ENCODE measurements at regions not wholly inside any gene's neighbourhood (a gene's known extent, or its start where the extent isn't known, plus 50 kb on each side); places are given as distances from the start of the nearest gene placed in this dataset.

DNA sequence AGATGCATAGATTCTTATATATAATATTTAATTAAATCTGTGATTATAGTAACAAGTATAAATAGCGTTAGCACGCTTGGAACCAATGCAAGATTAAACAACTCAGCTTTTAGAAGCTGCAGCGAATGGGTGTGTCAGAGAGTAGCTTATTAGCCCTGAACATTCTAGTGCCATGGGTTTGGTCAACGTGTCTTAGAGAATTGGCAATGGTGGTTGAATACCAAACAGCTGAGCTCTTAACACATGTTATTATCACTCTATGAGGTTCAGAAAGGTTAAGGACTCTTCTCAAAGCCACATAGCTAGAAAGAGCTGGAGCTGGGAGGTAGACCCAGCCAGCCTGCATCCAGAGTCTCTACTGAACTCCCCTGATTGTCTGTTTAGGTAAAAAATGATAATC is 284.2 kb upstream of the CHD6 start:
- Histone ChIP-seq H3K36me3 (ENCODE audit: insufficient read depth, low read length) (no peaks in the 10 kb centered on the region), H3K9me3 (ENCODE audit: low read depth, low read length) (no peaks in the 10 kb centered on the region), H3K9ac (ENCODE audit: insufficient read length) (no peak overlapping the region), H3K27ac (no peak overlapping the region), H3K4me3 (no peak overlapping the region)
- TF ChIP-seq FOXP2 (optimal IDR thresholded peaks at IDR 0.05; ENCODE audit: control extremely low read depth, extremely low read length, insufficient read depth) (no peak), EZH2 (IDR thresholded peaks at IDR 0.05) (no peak), POLR2AphosphoS5 (IDR thresholded peaks at IDR 0.05; ENCODE audit: borderline replicate concordance, low read depth, low read length) (no peak)
- no peak for DNase-seq (ENCODE audit: low read depth, low spot score)

DNA sequence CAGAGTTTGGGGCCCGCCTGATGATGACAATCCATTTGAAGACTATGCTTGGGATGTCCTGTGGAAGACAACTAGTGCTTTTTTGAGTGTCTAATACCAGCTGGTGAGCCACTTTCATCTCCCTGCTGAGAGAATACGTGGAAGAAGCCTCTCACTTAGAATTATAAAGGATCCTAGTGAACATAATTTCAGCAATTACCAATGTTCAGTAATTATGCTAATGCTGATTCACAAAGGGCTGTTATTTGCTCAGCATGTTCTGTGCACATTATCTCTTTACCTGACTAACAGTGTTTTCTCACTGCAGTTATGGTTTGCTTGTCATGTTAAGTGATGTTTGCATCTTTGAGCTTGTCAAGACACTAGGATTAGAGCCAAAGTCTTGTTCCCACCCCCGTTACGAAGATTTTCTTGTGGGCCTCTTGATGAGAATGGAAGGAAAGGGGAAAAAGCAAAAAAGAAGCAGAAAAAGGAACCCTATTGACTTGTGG is 282.1 kb upstream of the CHD6 start:
- TF ChIP-seq EZH2 (IDR thresholded peaks at IDR 0.05): no peak
- no peak for TF ChIP-seq POLR2AphosphoS5 (IDR thresholded peaks at IDR 0.05; ENCODE audit: borderline replicate concordance, low read depth, low read length)
- TF ChIP-seq FOXP2 (optimal IDR thresholded peaks at IDR 0.05; ENCODE audit: control extremely low read depth, extremely low read length, insufficient read depth): no peak
- H3K9me3 ChIP-seq (ENCODE audit: low read depth, low read length): no peaks in the 10 kb centered on the region

DNA sequence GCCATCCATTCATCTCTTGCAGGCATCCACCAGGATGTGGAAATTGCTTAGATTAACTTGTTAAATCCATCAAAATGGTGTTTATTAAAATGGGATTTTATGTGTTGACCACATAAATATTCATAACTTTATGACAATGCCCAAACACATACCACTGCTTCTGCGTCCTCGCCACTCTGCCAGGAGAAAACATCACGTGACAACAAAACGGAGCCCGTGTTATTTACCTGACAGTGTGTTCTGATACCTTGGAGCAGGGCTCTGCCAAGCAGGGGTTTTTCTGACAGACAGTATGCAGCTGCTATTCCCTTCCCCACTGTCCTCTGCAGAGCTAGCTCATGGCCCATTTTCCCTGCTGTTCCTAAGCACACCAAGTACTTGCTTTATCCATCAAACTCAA is 279.5 kb upstream of the CHD6 start:
- TF ChIP-seq POLR2AphosphoS5 (IDR thresholded peaks at IDR 0.05; ENCODE audit: borderline replicate concordance, low read depth, low read length): no peak
- TF ChIP-seq EZH2 (IDR thresholded peaks at IDR 0.05): no peak
- no peak for TF ChIP-seq FOXP2 (optimal IDR thresholded peaks at IDR 0.05; ENCODE audit: control extremely low read depth, extremely low read length, insufficient read depth)
- Histone ChIP-seq H3K27ac (no peak overlapping the region), H3K36me3 (ENCODE audit: insufficient read depth, low read length) (no peaks in the 10 kb centered on the region), H3K4me3 (no peak overlapping the region), H3K9me3 (ENCODE audit: low read depth, low read length) (no peaks in the 10 kb centered on the region), H3K9ac (ENCODE audit: insufficient read length) (no peak overlapping the region)
- no peak for DNase-seq (ENCODE audit: low read depth, low spot score)

More for the DNA sequence above, 282.1 kb upstream of the CHD6 start:
- Histone ChIP-seq H3K4me3 (no peak overlapping the region), H3K36me3 (ENCODE audit: insufficient read depth, low read length) (no peaks in the 10 kb centered on the region), H3K9ac (ENCODE audit: insufficient read length) (no peak overlapping the region), H3K27ac (no peak overlapping the region)
- DNase-seq (ENCODE audit: low read depth, low spot score): no peak

DNA sequence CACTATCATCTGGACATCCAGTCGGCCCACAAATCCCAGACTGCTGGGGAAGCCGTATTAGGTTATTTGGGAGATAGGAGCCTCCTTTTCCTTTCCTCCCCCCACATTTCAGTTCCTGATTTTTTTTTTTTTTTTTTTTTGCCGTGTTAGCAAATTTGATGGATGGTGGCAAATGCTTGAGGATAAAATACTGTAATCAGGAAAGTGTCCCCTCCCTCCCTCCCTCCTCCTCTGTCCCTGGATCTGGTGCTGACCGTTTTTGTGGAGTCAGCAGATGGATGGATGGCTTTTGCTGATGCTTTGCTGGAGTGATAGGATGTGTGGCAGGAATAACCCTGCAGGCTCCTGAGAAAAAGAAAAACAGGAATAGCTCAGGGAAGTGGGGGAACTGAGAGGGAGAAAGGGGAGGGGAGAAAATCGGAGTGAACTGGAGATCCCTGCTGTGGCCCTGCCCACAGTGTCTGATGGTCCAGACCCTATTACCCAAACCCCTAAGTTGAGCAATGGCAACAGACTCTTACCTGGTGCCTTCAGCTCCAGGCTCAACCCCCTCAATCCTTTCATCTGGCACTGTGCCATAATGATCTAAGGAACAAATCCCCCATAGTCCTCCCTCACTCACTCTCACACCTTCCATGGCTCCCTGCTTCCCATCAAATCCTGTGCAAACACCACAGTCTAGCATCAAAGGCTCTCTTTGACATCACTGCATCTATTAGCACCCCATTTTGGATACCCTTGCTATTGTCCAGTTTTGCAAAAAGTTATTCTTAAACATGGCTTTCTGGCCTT is 277.3 kb upstream of the CHD6 start:
- TF ChIP-seq EZH2 (IDR thresholded peaks at IDR 0.05) (no peak), POLR2AphosphoS5 (IDR thresholded peaks at IDR 0.05; ENCODE audit: borderline replicate concordance, low read depth, low read length) (no peak), FOXP2 (optimal IDR thresholded peaks at IDR 0.05; ENCODE audit: control extremely low read depth, extremely low read length, insufficient read depth) (no peak)
- no peak for DNase-seq (ENCODE audit: low read depth, low spot score)
- H3K4me3 ChIP-seq: no peak overlapping the region
- H3K9me3 ChIP-seq (ENCODE audit: low read depth, low read length): no peaks in the 10 kb centered on the region
- H3K9ac ChIP-seq (ENCODE audit: insufficient read length): no peak overlapping the region
- no peaks in the 10 kb centered on the region for H3K36me3 ChIP-seq (ENCODE audit: insufficient read depth, low read length)
- no peak overlapping the region for H3K27ac ChIP-seq

DNA sequence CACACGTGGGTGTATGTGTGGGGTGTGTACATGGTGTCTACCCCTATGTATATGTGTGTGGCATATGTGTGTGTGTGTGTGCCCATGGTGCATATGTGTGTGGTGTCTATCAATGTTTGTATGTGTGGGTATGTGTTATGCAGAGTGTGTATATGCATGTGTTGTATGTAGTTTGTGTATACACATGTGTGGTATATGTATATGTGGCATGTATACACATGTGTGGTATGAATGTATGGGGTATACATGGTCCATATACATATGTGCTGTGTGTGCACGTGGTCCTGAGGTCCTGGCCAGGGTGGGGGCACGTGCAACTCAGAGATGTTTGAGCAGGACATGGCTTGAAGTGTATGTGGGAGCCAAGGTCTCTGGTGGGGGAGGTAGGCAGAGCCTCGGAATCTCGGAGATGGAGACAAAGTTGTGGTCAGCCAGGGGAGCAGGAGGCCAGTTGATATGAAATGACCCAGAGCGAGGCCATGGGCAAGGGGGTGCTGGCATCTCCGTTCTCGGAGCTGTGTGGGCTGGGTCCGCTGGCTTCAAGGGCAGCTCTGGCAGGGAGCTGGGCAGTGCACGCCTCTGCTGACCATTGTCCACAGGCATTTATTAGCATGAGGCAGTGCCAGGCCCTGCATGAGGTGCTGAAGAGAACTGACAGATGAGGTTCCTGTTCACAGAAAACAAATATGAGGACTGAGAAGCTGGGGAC is 276.2 kb upstream of the CHD6 start:
- no peaks in the 10 kb centered on the region for H3K36me3 ChIP-seq (ENCODE audit: insufficient read depth, low read length)
- DNase-seq (ENCODE audit: low read depth, low spot score): no peak
- H3K27ac ChIP-seq: no peak overlapping the region
- no peak overlapping the region for H3K9ac ChIP-seq (ENCODE audit: insufficient read length)
- no peak for TF ChIP-seq FOXP2 (optimal IDR thresholded peaks at IDR 0.05; ENCODE audit: control extremely low read depth, extremely low read length, insufficient read depth)
- no peak overlapping the region for H3K4me3 ChIP-seq
- H3K9me3 ChIP-seq (ENCODE audit: low read depth, low read length): no peaks in the 10 kb centered on the region

- no peaks in the 10 kb centered on the region for H3K9me3 ChIP-seq (ENCODE audit: low read depth, low read length)
- H3K36me3 ChIP-seq (ENCODE audit: insufficient read depth, low read length): no peaks in the 10 kb centered on the region
- H3K27ac ChIP-seq: no peak overlapping the region
- no peak for DNase-seq (ENCODE audit: low read depth, low spot score)
- no peak for TF ChIP-seq POLR2AphosphoS5 (IDR thresholded peaks at IDR 0.05; ENCODE audit: borderline replicate concordance, low read depth, low read length)
- TF ChIP-seq EZH2 (IDR thresholded peaks at IDR 0.05): no peak
- no peak for TF ChIP-seq FOXP2 (optimal IDR thresholded peaks at IDR 0.05; ENCODE audit: control extremely low read depth, extremely low read length, insufficient read depth)
- H3K4me3 ChIP-seq: no peak overlapping the region
- H3K9ac ChIP-seq (ENCODE audit: insufficient read length): no peak overlapping the region
These were observed 273.9 kb upstream of the CHD6 start for GRCh38 chr20:41892031-41892430.

GRCh38 chr20:41889844-41890224 is 271.7 kb upstream of the CHD6 start:
- H3K27ac ChIP-seq: no peak overlapping the region
- H3K9me3 ChIP-seq (ENCODE audit: low read depth, low read length): no peaks in the 10 kb centered on the region
- H3K4me3 ChIP-seq: no peak overlapping the region
- TF ChIP-seq POLR2AphosphoS5 (IDR thresholded peaks at IDR 0.05; ENCODE audit: borderline replicate concordance, low read depth, low read length): no peak
- no peaks in the 10 kb centered on the region for H3K36me3 ChIP-seq (ENCODE audit: insufficient read depth, low read length)
- DNase-seq (ENCODE audit: low read depth, low spot score): no peak
- no peak overlapping the region for H3K9ac ChIP-seq (ENCODE audit: insufficient read length)

DNA sequence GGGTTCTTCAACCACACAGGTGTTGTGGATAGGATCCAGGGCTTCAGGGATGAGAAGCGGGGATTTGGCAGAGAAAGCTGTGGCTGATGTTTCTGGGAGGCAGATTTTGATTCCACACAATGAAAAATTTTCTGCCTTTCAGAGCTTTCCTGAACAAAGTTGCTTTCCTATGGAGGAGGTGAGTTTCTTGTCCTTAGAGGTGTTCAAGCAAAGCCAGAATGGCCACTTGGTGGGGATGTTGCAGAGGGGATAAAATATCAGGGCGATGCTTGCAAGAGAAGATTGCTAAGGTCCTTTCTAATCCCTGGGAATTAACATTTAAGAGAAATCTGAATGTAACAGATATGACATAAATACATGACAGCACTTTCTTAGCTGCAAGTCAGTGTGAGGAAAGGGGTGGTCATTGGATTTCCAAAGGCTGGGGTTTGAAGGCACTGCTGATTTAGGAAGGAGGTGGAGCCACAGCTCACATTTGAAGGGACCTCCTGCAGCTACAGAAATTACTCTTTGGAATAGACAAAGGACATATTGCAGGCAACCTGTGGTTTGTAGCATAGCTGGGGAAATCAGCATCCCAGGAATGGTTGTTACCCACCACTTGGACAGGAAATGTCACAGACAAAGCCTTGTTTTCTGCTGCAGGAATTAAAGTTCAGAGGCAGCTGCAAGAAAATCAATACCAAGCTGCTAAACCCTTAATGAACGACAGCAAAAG is 271.1 kb upstream of the CHD6 start:
- H3K9me3 ChIP-seq (ENCODE audit: low read depth, low read length): no peaks in the 10 kb centered on the region
- TF ChIP-seq POLR2AphosphoS5 (IDR thresholded peaks at IDR 0.05; ENCODE audit: borderline replicate concordance, low read depth, low read length) (no peak), FOXP2 (optimal IDR thresholded peaks at IDR 0.05; ENCODE audit: control extremely low read depth, extremely low read length, insufficient read depth) (no peak), EZH2 (IDR thresholded peaks at IDR 0.05) (no peak)
- no peak overlapping the region for H3K27ac ChIP-seq
- H3K36me3 ChIP-seq (ENCODE audit: insufficient read depth, low read length): no peaks in the 10 kb centered on the region
- H3K9ac ChIP-seq (ENCODE audit: insufficient read length): no peak overlapping the region
- H3K4me3 ChIP-seq: no peak overlapping the region
- no peak for DNase-seq (ENCODE audit: low read depth, low spot score)

Data from SK-N-MC (cell line).